Esophagus (tissue), 2 donors: ENCODE measurements at regions not wholly inside any gene's neighbourhood (a gene's known extent, or its start where the extent isn't known, plus 50 kb on each side); places are given as distances from the start of the nearest gene placed in this dataset.

Experiments used
- H3K27ac ChIP-seq, 2 donors: one replicate each; pipeline ENCODE4 v1.5.1; 2013; ENCODE audit warnings: low read depth in 2 of 2, mild to moderate bottlenecking in 2 of 2, inconsistent platforms in 1 of 2, low read length in 1 of 2, moderate library complexity in 1 of 2
- H3K27me3 ChIP-seq, 2 donors: one replicate each; pipeline ENCODE4 v1.6.1; 2013; ENCODE audit warnings: low read length in 2 of 2, control low read depth in 1 of 2, mild to moderate bottlenecking in 1 of 2; ENCODE audit not compliant: insufficient read depth in 2 of 2, control insufficient read depth in 1 of 2
- H3K36me3 ChIP-seq, 2 donors: one replicate each; pipeline ENCODE4 v1.6.1; 2013; ENCODE audit warnings: low read length in 1 of 2; ENCODE audit not compliant: control insufficient read depth in 2 of 2, insufficient read depth in 2 of 2
- H3K4me1 ChIP-seq, 2 donors: one replicate each; pipeline ENCODE4 v1.6.1; 2013; ENCODE audit warnings: low read length in 1 of 2; ENCODE audit not compliant: control insufficient read depth in 2 of 2, insufficient read depth in 2 of 2
- H3K4me3 ChIP-seq, 2 donors: one replicate each; pipeline ENCODE4 v1.5.1; 2013; ENCODE audit warnings: low read length in 2 of 2, mild to moderate bottlenecking in 2 of 2, low read depth in 1 of 2, moderate library complexity in 1 of 2
- H3K9me3 ChIP-seq, 2 donors: one replicate each; pipeline ENCODE4 v1.6.1; 2013; ENCODE audit warnings: mild to moderate bottlenecking in 2 of 2, low read depth in 1 of 2, low read length in 1 of 2, moderate library complexity in 1 of 2; ENCODE audit not compliant: control insufficient read depth in 2 of 2, insufficient read depth in 1 of 2
- WGBS, 2 donors: extraction: QIAGEN DNeasy Blood & Tissue Kit; methylation state at CpG; one replicate each; pipeline ENCODE4 v1.1.7; 2013; 5-methylcytosine and 5-hydroxymethylcytosine counted together
- donor health status: healthy with polysubstance abuse.
- donor health status: Bipolar disorder and iron deficiency.

DNA sequence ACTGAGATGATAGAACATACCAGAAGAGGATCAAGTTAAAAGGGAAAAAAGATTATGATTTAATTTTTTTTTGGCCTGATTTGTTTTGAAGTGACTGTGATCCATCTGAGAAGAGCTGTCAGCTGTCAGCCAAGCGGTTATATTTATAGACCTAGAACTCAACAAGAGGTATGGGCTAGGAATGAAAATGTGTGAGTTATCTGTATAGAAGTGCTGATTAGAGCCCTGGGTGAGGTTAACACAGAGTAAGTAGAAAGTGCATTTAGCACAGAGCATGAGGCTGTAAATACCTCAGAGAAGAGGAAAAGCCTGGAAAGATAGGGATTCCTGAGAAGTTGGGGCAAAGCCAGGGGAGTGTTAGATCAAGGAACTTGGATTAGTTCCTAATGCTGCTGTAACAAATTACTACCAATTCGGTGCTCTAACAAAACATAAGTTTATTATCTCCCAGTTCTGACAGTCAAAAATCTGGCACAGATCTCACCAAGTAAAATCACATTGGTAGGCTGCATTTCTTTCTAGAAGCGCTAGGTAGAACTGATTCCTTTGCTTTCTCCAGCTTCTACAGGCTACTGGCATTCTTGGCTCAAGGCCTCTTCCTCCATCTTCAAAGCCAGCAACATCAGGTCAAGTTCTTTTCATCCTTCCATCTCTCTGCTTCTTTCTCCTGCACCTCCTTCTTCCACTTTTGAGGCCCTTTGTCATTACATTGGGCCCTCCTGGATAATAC lies 197.4 kb upstream of the SPHKAP start:
- no peaks in the 10 kb centered on the region for H3K4me1 ChIP-seq
- 61 to 69% methylated on average over 3 of the region's 3 CpGs for WGBS, 2 donors
- H3K9me3 ChIP-seq = no peaks in the 10 kb centered on the region
- no peak overlapping the region for H3K4me3 ChIP-seq
- H3K36me3 ChIP-seq = no peaks in the 10 kb centered on the region
- H3K27ac ChIP-seq = no peak overlapping the region
- H3K27me3 ChIP-seq = no peaks in the 10 kb centered on the region

DNA sequence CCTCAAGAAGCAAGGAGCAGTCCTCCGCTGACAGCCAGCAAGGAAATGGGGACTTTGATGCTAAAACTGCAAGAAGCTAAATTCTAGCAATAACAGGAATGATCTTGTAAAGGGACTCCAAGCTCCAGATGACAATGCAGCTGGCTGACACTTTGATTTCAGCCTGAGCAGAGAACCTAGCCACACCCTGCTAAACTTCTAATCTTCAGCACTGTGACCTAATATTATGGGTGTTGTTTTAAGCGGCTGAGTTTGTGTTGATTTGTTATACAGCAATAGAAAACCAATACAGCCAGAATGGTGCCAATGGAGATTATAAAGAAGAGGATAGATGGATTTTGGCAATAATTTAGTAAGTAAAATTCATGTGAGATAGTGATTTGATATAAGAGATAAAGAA lies 196.7 kb upstream of the SPHKAP start:
- 75 to 79% methylated on average over 2 of the region's 2 CpGs for WGBS, 2 donors
- H3K4me1 ChIP-seq = no peaks in the 10 kb centered on the region

DNA sequence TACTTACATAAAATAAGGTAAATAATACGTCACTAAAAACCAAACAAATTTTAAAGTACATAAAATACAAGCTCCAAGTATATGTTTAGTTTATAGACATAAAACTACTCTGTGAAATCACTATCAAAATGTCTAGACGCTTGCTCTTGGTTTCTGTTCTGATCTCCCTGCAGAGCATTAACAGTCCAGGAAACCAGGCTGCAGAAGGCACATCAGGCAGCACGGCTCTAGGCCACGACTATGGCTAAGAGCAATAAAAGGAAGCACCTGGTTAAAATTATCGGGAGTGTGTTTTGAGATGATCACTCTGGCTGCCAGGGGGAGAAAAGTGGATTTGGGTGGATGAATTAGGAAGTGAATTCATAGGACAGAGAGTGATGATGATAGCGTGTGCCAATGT lies 196.0 kb upstream of the SPHKAP start:
- H3K27ac ChIP-seq = no peak overlapping the region
- H3K4me1 ChIP-seq = no peaks in the 10 kb centered on the region
- H3K4me3 ChIP-seq = no peak overlapping the region
- 56 to 57% methylated on average over 6 of the region's 6 CpGs for WGBS, 2 donors
- no peaks in the 10 kb centered on the region for H3K36me3 ChIP-seq
- no peaks in the 10 kb centered on the region for H3K27me3 ChIP-seq
- H3K9me3 ChIP-seq = peaks cover 0 to 2% of the 10 kb centered on the region in 2 donors

More for the DNA sequence above, 196.7 kb upstream of the SPHKAP start:
- Histone ChIP-seq H3K9me3 (no peaks in the 10 kb centered on the region), H3K4me3 (no peak overlapping the region), H3K27ac (no peak overlapping the region), H3K36me3 (no peaks in the 10 kb centered on the region), H3K27me3 (no peaks in the 10 kb centered on the region)

DNA sequence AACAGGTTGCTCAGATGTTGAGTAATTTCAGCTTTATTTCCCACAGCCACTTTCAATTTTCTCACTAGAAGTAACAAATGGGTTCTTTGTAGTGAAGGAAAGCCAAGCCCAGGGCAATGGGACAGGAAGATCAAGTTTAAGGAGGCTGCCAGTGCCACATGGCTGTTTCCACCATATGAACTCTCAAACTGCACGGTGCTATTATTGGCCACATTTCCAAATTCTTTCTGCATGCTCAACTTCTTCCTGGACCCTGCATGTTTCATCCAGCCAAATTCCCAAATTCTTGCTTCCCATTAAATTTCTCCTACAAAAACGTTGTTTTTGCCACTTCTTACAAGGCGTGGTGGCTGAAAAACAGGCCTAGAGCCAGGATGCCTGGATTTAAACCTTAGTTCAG lies 193.3 kb upstream of the SPHKAP start:
- WGBS, 2 donors = 68 to 69% methylated on average over 3 of the region's 3 CpGs
- Histone ChIP-seq H3K9me3 (peaks cover under 1 to 6% of the 10 kb centered on the region in 2 donors), H3K4me1 (no peaks in the 10 kb centered on the region)

GRCh38 chr2:228373191-228373590 lies 191.7 kb upstream of the SPHKAP start:
- Histone ChIP-seq H3K4me1 (no peaks in the 10 kb centered on the region), H3K4me3 (no peak overlapping the region), H3K9me3 (peaks cover 2 to 6% of the 10 kb centered on the region in 2 donors), H3K36me3 (no peaks in the 10 kb centered on the region), H3K27me3 (no peaks in the 10 kb centered on the region), H3K27ac (no peak overlapping the region)
- WGBS, 2 donors = 78 to 80% methylated on average over 2 of the region's 2 CpGs

More for the DNA sequence above, 193.3 kb upstream of the SPHKAP start:
- Histone ChIP-seq H3K27ac (no peak overlapping the region), H3K4me3 (no peak overlapping the region), H3K36me3 (no peaks in the 10 kb centered on the region), H3K27me3 (no peaks in the 10 kb centered on the region)

DNA sequence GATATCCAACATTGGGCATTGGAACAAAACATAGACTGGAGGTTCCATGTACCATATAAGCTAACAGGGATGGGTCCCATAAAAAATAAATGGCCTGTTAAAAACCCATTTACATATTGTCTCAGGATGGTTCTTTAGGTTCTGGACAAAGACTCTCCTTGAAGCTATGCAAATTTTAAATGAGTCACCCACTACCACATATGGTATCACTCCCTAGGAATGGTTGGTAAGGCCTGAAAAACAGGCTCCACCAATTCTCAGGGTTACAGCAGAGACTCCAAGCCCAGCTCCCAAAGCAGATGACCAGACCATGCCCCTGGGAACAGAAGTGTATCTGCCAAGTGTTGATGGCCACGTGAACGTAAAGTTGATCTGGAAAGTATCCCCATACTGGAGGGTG lies 190.7 kb upstream of the SPHKAP start:
- Histone ChIP-seq H3K27ac (no peak overlapping the region), H3K9me3 (peaks cover 2 to 6% of the 10 kb centered on the region in 2 donors), H3K36me3 (no peaks in the 10 kb centered on the region), H3K27me3 (no peaks in the 10 kb centered on the region), H3K4me3 (no peak overlapping the region), H3K4me1 (no peaks in the 10 kb centered on the region)
- 91 to 92% methylated on average over 2 of the region's 2 CpGs for WGBS, 2 donors

GRCh38 chr2:228369400-228370031 lies 188.0 kb upstream of the SPHKAP start:
- Histone ChIP-seq H3K36me3 (no peaks in the 10 kb centered on the region), H3K27me3 (no peaks in the 10 kb centered on the region), H3K4me3 (no peak overlapping the region), H3K4me1 (no peaks in the 10 kb centered on the region), H3K27ac (no peak overlapping the region), H3K9me3 (peaks cover 2 to 6% of the 10 kb centered on the region in 2 donors)
- 76 to 88% methylated on average over 5 of the region's 5 CpGs for WGBS, 2 donors

DNA sequence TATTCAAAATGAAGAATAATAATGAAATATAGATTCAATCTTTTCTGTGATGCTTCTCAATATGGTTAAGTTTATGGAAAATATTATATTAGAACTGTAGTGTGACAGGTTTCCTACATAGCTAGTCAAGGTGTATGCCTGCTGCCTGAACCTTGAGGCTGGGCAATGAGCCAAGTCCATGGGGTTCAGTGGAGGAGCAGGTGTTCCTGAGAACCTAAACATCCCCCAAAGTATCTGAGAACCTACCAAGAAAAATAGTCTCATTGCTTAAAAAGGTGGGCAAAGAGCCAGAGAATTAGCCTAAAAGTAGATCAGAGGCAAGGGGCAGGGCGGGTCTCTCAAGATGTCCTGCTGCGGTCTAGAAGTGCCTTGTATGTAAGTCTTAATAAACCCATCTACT lies 185.9 kb upstream of the SPHKAP start:
- no peak overlapping the region for H3K27ac ChIP-seq
- no peak overlapping the region for H3K4me3 ChIP-seq
- H3K27me3 ChIP-seq = no peaks in the 10 kb centered on the region
- peaks cover 2% of the 10 kb centered on the region in 2 donors for H3K9me3 ChIP-seq
- no peaks in the 10 kb centered on the region for H3K4me1 ChIP-seq
- WGBS, 2 donors = 88 to 92% methylated on average over 2 of the region's 2 CpGs
- H3K36me3 ChIP-seq = no peaks in the 10 kb centered on the region

DNA sequence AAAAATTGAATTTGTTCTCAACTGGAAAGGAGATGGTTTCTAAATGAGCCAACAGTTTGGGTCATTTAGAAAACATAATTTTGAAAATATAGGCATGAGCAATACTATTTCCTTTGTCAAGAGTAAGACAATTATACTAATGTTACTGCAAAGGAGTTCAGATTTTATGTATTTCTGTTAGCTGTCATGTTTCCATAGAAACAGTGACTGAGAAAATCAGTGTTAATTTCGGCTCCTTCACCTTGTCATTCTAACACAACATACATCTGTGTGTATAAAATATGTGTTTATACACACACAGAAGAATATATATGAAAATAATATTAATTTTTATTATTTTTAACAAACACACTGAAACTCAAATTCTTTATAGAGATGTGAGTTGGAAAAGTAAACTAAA lies 178.0 kb upstream of the SPHKAP start:
- H3K27me3 ChIP-seq = no peaks in the 10 kb centered on the region
- no peaks in the 10 kb centered on the region for H3K4me1 ChIP-seq
- H3K9me3 ChIP-seq = no peaks in the 10 kb centered on the region
- no peak overlapping the region for H3K4me3 ChIP-seq
- WGBS, 2 donors = 41 to 49% methylated on average over 1 of the region's 1 CpG
- no peaks in the 10 kb centered on the region for H3K36me3 ChIP-seq
- no peak overlapping the region for H3K27ac ChIP-seq

DNA sequence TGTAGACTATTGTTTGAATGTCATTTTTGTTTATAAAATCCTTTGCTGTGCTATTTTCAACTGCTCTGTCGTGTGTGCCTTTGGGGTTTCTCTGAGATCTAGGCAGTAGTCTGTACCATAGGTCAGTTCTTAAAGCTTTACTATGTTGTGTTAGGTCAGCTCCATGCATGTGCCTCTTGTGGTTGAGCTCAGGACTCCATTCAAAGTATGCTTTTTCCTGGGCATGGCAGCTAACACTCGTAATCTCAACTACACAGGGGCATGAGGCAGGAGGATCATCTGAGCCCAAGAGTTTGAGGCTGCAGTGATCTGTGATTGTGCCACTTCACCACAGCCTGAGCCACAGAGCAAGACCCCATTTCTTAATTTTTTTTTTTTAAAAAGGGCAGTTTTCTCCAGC lies 174.4 kb upstream of the SPHKAP start:
- no peak overlapping the region for H3K27ac ChIP-seq
- no peaks in the 10 kb centered on the region for H3K4me1 ChIP-seq
- no peaks in the 10 kb centered on the region for H3K36me3 ChIP-seq
- no peak overlapping the region for H3K4me3 ChIP-seq
- 48 to 62% methylated on average over 2 of the region's 2 CpGs for WGBS, 2 donors
- no peaks in the 10 kb centered on the region for H3K27me3 ChIP-seq
- H3K9me3 ChIP-seq = no peaks in the 10 kb centered on the region
